Ovary (tissue), 3 donors: ENCODE measurements at regions not wholly inside any gene's neighbourhood (a gene's known extent, or its start where the extent isn't known, plus 50 kb on each side); places are given as distances from the start of the nearest gene placed in this dataset.

Experiments
- CTCF ChIP-seq, 3 donors: fragments of 450-650 bp in 2 of 3; fragments of 200-600 bp in 1 of 3; IDR thresholded peaks; one replicate each; pipeline versions ENCODE4 v1.5.1 to v1.8.0; 2016 to 2022; ENCODE audit warnings: antibody characterized with exemption in 3 of 3, mild to moderate bottlenecking in 1 of 3
- POLR2A ChIP-seq: fragments of 450-650 bp; IDR thresholded peaks from one replicate; pipeline ENCODE4 v1.6.1; 2017; ENCODE audit warnings: antibody characterized with exemption, mild to moderate bottlenecking, moderate library complexity
- donor health status: DM: no; HTN: no; CAD: no.

- TF ChIP-seq CTCF (IDR thresholded peaks at IDR 0.05) (no peak), POLR2A (no peak)
Observed at GRCh38 chr15:93895976-93896770, 335.2 kb upstream of the MCTP2 start.
